Keratinocyte (primary cell): ENCODE measurements at regions not wholly inside any gene's neighbourhood (a gene's known extent, or its start where the extent isn't known, plus 50 kb on each side); places are given as distances from the start of the nearest gene placed in this dataset.

Experiments used
- CTCF ChIP-seq, 3 experiments: IDR thresholded peaks in 1 of 3; conservative IDR thresholded peaks in 1 of 3; optimal IDR thresholded peaks in 1 of 3; 2 replicates in 2 of 3; 3 replicates in 1 of 3; pipeline versions ENCODE3 to v1.5.1; 2011; ENCODE audit warnings: low read length in 3 of 3, mild to moderate bottlenecking in 3 of 3, moderate library complexity in 2 of 3, control low read depth in 1 of 3, inconsistent platforms in 1 of 3; ENCODE audit not compliant: insufficient read depth in 2 of 3; ENCODE audit errors: extremely low read depth in 1 of 3
- EZH2 ChIP-seq: IDR thresholded peaks from one replicate; pipeline ENCODE4 v1.6.1; 2012; ENCODE audit warnings: inconsistent platforms, mild to moderate bottlenecking, low read length, moderate library complexity

- TF ChIP-seq EZH2: no peak
- TF ChIP-seq CTCF (optimal IDR thresholded peaks at IDR 0.05 in 1 of 3, IDR thresholded peaks at IDR 0.05 in 1 of 3, conservative IDR thresholded peaks at IDR 0.05 in 1 of 3; ENCODE audit: extremely low read depth in 1 of 3, insufficient read depth in 2 of 3, low read length in 3 of 3): no peak
Observed at GRCh38 chr11:110777775-110778174, 65.5 kb upstream of the ARHGAP20 start.
